ENCODE measurements at regions not wholly inside any gene's neighbourhood (a gene's known extent, or its start where the extent isn't known, plus 50 kb on each side); places are given as distances from the start of the nearest gene placed in this dataset.

DNA sequence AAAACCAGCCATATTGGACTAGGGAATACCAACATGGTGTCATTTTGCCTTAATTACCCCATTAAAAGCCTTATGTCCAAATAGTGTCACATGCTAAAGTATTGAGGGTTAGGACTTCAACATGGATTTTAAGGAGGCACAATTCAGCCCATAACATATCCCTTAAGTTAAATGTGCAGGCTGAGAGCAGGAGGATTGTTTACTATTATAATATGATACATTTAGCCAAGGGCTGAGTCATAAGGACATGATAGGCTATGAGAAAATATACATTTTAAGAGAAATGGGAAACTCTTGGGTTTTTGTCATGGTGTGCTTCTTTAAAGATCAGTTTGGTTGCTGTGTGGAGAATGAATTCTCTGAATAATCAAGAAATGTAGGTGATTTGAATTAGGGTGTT is 136.8 kb downstream of the RDH14 start:
- no peak for DNase-seq (ENCODE audit: low spot score)

DNA sequence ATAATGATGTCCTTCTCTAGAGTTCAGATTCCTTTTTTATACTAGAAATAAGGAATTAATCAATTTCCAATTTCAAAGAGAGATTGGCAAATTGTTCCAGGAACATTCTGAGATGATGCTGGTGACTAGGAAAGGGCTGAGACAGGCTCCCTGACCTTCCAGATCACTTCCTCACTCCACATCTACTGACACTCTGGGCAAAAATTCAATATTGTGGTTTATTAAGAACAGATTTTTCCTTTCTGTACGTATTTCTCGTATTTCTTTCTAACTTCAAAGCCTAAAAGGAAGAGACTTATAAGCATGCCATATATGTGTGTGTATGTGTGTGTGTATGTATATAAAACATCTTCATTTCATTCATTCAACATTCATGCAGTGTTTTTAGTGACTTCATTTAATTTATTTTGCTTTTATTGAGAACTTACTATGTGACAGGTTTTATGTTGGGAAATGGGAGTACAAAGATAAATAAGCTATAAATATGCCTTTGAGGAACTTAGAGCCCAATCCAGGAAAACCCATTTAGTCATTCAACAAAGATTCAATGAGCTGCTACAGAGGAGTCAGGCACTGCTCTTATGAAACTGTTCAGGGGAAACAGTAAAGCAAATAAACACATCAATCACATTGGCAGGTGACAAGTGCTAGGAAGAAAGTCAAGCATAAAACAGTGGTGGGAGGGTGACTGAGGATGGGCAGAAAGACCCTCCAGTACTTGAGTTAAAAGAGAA is 137.9 kb downstream of the RDH14 start:
- no peak for DNase-seq (ENCODE audit: low spot score)

DNA sequence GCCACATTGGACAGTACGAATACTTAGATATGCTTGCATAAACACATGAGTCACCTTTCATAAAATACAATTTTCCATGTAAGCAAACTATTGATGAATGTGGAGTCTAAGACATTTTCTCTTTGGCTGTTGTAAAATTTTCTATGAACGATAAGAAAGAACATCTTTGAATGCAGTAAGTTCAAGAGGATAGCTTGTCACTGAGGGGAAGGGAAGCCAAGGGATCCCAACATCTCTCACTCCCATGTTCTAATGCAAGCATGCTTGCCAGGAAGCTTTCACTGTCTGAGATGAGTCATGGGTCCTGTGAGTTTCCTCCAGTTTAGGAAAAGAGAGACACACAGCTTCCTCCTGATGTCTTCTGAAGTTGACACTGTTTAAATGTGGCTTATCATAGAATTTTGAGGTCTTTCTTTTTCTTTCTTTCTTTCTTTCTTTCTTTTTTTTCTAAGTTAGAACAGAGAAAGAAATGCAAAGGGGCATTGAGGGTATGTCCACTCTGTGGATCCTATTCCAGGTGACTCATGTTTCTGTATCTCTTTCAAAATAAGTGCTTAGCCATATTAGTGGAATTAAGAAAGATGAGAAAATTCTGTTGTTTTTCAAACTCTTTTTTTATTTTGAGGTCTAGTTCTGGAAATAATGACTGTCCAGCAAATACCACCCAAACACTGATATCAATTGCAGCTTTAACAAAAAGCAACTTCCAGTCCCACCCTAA is 146.6 kb downstream of the RDH14 start:
- peak; percentile 77 for DNase-seq (ENCODE audit: low spot score)

DNA sequence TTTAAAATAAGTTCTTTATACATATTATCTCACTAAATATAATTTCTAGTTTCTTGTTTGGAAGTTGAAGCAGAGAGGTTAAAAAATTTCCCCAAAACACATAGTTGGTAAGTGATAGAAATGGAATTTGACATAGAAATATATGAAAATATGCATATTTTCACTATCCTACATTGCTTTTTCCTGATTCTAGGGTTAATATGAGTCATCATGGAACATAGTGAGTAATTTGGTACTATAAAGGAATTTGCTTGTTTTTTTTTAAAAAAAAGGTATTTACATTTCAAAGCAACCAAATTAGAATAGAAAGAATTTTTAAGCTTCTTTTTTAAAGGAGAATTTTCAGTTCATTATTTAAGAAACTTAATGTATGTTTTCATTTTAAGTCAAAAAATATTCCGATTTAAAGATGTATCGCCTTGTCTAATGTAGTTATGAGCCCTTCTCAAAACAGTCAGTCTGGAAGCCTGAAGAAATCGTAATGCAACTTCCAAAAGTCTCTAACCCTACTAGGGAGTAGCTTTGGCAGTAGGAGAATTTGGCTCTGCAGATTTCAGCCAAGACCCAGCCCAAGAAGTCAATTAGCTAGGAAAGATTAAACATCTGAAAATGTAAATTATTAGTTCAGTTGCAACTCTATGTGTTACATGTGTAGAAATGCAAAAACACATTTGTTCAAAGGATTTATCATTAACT is 147.3 kb downstream of the RDH14 start:
- DNase-seq (ENCODE audit: low spot score) = peak; percentile 43

DNA sequence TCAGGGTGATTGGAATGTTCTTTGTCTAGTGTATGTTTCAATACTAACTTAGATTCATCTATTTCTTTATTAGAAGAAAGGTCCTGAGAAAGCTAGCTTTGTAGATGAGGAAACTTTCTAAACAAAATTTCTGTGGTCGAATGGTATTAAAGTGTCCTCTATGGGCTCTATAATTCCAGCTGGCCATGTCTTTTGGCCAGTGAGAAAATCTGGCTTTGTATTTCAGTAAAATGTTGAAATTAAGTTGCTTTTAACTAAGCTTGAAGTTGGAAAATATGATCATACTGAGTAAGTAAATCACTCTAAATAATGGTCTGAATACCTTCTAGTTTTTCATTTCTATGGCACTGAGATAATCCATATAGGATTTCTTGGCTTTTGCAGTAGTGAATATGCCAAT is 148.8 kb downstream of the RDH14 start:
- DNase-seq (ENCODE audit: low spot score) = no peak

DNA sequence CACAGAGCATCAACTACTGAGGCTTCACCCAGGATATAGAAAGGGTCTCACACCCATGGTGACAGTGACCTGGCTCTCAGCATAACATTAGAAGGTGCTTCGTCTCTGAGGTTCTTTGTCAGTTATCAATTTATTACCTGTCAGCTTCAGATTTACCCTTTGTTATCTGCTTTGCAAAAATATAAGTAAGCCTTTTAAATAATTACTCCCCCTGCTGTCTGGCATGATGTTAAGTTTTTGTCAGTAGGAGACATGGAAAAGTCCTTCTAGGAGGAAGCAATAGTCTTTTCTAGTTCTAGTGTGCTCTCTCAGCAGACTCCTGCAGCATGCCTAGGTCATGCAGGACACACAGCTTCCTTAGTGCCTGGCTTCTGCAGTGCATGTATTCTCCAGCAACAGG is 149.9 kb downstream of the RDH14 start:
- DNase-seq (ENCODE audit: low spot score) = no peak

DNA sequence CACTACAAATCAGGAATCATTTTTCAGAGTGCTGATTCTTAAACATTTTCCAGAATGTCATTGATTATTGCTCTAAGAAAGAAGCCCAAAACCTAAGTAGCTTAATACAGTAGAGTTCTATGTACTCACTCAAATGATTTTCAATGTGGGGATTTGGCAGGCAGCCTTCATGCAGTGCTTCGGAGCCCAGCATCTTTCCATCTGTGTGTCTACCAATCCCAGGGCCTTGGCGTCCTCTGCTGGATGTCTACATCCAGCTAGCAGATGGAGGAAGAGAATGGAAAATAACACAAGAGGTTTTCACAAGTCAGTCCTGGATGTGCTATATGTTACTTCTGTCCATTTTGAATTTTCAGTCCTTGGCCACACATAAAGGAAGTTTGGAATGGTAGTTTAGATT is 151.8 kb downstream of the RDH14 start:
- DNase-seq (ENCODE audit: low spot score) = no peak

DNA sequence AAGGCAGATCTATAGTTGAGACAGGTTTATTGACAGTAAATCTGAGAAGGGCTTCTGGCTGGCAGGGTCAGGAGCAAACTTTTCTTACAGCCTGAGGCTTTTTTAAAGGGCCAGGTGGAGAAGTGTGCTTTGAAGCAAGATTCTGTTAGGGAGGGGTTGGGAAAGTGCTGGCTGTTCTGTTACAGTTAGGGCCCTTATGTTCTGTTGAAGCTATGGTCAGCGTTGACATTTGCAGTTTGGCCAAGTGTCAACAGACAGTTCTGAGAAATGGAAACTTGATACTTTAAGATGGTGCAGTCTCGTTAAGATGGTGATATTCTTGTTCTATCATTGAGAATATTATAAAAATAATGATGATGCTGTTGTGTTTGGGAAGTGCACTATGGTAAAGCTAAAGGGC is 154.2 kb downstream of the RDH14 start:
- no peak for DNase-seq (ENCODE audit: low spot score)

DNA sequence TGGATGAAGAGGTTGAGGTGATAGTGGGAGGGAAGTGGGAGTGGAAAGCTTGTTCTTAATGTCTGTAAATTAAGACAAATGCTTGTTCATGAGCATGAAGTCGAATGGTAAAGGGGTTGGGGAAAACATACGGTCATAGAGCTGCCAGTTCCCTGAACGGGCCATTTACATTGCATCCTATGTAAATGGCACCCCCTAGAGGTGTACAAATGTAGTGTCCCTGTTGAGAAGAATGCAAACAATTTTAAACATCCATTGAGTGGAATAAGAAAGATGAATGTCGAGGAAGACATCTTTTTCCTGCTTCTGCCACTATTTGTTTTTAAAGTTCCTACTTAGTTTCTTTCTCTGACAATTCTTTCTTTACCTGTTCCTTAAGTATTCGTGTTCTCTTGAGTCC is 155.7 kb downstream of the RDH14 start:
- DNase-seq (ENCODE audit: low spot score) = peak; percentile 20

DNA sequence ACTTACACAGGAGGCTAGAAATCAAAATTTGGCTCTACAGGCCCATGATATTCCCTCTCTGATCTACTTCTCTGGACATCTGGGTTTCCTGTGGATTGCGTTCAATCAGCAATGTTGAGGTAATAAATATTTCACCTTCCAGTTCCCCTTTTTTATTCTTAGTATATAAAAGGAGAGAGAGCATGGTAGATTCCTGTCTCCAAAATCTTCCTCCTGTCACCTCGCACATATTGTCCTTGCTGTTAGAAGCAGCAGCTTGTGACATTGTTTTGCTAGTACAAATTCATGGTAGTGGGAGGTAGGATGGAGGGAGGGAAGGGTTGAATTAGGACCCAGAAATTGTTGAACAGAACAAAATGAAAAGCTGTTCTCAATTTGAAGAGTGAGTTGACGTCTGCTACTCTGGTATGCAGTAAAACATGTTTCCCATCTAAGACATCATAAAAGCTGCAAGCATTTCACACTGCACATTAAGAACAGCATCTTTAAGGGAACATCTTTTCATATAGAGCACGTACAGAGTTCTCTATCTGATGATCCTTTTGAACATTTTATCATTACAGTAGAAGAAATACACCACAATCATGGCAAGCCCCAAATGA is 156.4 kb downstream of the RDH14 start:
- DNase-seq (ENCODE audit: low spot score) = no peak

DNA sequence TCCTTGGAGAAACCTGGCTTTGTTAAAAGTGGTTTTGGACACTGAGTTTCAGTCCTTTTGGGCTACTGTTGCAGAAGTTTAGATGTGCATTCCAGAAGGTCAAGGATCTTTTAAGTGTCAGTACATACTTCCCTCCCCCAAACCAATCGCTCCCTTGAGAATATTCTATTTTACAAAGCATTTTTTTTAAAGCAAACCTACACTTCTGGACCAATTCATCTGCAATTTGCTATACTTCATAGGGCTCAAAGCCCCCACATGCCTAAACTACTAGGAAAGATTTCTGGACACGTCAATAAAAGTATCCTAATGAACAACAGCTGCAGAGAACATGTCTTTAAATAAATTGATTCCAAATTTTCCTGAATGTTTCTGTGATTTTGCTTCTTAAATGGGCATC is 157.6 kb downstream of the RDH14 start:
- DNase-seq (ENCODE audit: low spot score) = no peak

DNA sequence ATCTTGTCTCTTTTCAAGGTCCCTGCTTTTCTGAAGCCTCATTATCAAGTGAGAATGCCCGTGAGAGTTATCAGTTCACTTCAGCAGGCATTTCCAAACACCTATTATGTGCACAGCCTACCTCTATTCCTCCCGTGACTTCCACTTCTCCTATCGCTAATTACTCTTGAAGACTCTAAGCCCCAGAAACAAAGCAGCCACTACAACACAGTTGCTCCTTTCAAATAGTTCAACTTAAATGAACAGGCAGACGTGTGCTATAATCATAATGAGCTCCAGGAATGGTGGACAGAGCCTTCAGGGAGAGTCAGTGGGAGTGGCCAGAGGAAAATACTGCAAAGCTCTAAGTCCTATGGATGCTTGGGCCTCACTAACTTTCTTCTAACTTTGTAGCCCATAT is 159.0 kb downstream of the RDH14 start:
- no peak for DNase-seq (ENCODE audit: low spot score)

DNA sequence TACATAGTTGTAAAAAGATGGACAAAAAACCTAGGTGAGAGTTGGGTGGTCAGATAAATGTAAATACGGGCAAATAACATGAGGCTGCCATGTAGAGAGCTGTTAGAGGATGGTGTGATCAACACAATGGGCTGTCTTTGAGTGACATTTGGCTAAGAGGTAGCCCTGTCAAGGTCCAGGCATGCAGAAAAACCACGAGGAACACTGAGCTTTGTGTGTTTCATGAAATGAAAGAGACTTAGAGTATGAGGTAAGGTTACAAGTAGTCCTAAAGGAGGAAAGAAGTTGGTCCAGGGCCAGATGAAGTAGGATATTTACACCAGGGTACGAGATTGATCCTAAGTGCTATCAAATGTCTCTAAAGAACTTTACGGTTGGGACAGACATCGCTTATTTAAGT is 160.9 kb downstream of the RDH14 start:
- DNase-seq (ENCODE audit: low spot score) = no peak

DNA sequence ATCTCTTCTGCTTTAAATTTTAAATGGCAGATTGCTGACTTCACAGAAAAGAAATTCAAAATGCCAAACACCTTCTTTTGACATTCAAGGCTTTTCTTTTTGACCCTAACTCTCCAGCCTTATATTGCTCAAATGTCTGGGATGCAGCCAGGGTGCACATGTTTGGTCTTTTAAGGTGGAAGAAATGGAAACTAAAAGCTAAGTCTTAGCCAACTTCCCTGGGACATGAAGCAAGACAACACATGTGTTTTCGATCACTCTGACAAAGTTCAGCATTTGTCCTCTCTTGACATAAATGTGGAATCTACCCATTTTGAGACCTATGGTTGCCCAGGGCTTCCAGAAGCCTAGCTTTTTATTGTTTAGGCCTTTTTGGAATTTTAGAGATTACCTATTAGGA is 161.6 kb downstream of the RDH14 start:
- no peak for DNase-seq (ENCODE audit: low spot score)

DNA sequence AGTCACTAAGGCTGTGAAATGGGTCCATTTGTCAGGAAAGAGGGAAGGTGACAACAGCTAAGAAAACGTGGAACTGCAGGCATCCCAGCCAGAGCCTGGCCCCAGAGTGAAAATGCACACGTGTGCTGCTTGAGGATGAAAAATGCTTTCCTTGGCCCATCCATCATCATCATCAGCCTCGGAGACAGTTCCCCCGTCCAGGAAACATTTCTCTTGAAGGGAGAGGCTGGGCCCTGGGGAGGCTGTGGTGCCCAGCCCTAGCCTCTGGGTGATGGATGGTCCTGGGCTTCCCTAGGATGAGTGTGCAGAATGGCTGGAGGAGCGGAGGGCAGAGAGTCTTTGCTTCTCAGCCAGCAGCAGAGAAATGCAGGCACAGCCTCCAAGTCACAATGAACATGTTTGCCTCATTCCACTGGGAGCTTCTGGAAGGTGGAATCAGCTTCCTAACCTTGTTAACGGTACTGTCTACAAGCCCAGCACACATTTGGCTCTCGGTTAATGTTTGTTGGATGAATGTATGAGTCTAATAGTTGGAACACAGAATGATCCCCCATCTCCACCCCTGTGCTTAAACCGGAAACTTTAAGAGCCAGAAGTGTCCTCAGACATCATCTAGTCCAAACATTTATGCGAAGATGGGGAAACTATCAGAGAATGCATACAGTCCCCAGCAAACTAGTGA is 164.0 kb downstream of the RDH14 start:
- no peak for DNase-seq (ENCODE audit: low spot score)

DNA sequence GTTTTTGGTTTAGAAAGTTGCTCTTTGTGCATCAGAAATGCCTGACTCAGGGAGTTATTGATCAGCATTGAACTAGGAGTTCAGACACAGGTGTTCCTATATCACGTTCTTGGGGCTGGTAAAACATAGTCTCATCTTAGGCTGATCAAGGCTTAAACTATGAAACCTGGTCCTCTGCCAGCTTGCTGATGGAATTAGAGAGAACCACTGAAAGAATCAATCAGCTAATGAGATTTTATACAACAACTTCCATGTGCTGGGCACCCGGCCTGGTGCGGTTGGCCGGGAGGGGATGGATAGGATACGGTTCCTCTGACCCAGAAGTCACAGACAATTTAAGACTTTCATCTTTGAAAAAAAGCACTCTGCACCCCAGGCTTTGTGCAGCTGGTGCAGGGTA is 164.9 kb downstream of the RDH14 start:
- DNase-seq (ENCODE audit: low spot score) = no peak

DNA sequence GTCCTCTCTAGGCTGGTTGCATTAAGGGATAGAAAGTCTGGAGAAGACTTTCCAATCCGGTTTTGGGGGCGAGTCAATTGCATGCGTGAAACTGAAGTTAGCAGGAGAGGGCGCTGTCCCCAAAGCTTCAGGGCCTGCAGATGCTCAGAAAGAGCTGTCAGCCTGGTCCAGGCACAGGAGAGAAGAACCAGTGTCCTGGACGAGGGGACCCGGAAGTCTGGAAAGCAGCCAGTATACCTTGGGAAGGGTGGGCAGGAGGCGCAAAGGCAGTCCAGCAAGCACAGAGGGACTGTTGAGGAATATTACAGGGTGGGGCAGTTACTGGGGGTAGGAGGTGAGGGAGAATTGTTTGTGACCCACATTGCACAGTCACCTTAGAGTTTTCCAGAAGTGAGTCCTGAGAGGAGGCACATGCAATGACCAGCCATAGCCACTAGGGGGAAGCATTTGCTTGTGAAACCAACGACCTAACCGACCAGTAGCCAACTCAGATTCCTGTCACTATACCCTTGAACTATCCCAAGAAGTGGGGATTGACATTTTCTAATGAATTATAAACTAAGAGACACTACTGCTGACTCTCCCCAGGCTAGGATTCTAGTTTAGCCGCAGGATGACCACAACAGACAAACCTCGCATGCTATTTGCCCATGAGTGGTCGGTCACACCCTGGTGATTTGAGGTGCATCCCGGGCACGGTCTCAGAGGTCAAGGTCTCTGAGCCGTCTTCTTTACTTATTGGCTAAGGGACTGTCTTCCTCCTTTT is 172.8 kb downstream of the RDH14 start:
- DNase-seq (ENCODE audit: low spot score) = peak; percentile 70

DNA sequence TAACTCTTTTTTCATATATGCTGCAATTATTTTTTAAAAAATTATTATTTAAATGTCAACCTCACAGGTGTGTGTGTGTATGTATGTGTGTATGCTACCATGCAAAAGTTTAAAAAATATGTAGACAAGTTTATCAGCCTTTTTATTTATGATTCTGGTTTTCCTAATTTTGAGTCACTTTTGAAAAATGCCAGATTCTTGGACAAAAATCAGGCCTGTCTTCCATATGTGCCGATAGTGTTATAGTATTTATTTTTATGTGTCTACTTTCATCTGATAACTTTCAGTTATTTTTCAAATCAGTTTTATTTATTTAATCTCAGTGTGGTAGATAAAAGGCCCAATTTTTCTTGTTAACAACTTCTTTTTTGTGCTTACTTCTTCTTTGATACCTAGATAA is 176.2 kb downstream of the RDH14 start:
- no peak for DNase-seq (ENCODE audit: low spot score)

DNA sequence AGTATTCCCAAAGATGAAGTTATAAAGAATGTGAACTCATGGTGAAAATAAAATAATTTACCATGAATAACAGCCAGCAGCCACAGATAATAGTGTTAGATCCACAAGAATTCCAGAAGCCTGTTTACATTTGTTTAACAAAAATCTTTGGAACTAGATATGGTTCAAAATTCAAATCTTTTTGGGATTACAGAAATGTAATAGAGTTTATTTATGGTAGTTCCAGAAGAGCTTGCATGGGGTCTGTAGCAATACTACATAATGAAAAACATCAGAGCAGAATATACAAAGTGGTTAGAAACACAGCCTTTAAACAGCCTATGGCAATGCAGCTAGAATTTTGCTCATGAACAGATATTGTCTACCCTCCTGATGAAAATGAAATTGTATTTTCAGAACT is 179.1 kb downstream of the RDH14 start:
- DNase-seq (ENCODE audit: low spot score) = no peak

DNA sequence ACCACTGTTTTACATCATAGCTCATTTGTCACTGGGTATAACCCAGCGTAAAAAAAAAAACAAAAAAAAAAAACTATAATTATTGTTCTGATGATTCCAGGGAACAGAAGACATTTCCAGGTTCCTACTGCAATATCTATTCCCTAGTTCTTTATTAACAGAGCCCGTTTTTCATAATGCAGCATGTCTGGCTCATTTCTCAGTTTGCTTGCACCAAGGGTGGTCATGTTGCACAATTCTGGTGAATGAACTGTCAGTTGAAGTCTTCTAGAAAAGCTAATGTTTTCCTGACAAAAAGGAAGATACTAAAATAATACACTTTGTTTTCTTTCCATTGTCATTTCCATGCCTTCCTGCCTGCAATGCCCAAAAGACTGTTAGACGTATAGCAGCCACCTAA is 180.1 kb downstream of the RDH14 start:
- no peak for DNase-seq (ENCODE audit: low spot score)

DNA sequence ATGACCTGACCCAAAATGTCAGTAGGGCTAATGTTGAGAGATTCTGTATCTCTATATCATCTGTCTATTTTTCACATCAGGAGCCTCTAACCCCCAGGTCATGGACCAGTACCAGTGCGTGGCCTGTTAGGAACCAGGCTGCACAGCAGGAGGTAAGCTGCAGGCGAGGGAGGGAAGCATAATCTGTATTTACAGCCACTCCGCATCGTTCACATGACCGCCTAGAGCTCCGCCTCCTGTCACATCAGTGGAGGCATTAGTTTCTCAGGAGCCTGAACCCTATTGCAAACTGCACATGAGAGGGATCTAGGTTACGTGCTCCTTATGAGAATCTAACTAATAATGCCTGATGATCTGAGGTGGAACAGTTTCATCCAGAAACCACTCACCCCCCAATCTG is 180.6 kb downstream of the RDH14 start:
- DNase-seq (ENCODE audit: low spot score) = no peak
